HCT116 (cell line): ENCODE measurements at regions not wholly inside any gene's neighbourhood (a gene's known extent, or its start where the extent isn't known, plus 50 kb on each side); places are given as distances from the start of the nearest gene placed in this dataset.

ENCODE experiments used
- ATAC-seq: fragments of 200-7000 bp; cut with Tn5 transposase; 2 replicates; pipeline ENCODE4 v1.9.1; 2020; ENCODE audit warnings: mild to moderate bottlenecking, moderate library complexity
- BruUV-seq: library from RNA; stranded (reverse); fragments of 400-500 nt; replicated peaks from 2 replicates; lab custom pipeline; 2021; lab: Mats Ljungman, UMichigan
- CTCF ChIA-PET: fragments of 300-600 bp; sonication (Branson Sonifier 250); formaldehyde crosslinking; loops from one replicate; lab custom pipeline; 2021; ENCODE audit warnings: antibody characterized with exemption; lab: Charles Lee
- POLR2A ChIA-PET: fragments of 300-600, 350-600 bp; sonication (Branson Sonifier 250); formaldehyde crosslinking; loops from one replicate; lab custom pipeline; 2021; ENCODE audit warnings: antibody characterized with exemption; lab: Charles Lee
- RAD21 ChIA-PET, 2 experiments: fragments of 300-600 bp; sonication (Branson Sonifier 250); formaldehyde crosslinking; loops; one replicate each; lab custom pipeline; 2023; ENCODE audit warnings: low total read pairs in 2 of 2; ENCODE audit not compliant: uncharacterized antibody in 2 of 2, unreplicated experiment in 2 of 2, low non-redundant PET in 1 of 2; lab: Charles Lee
- DNase-seq: peaks from one replicate; pipeline ENCODE4 v3.0.0-alpha.2; 2010; ENCODE audit warnings: low read depth, low spot score
- H2AFZ ChIP-seq: fragments of 200-600 bp; shearing (Covaris generic), sonication (generic); 2 replicates; pipeline ENCODE4 v1.6.1; 2017; ENCODE audit warnings: low read depth, mixed run types, mixed read lengths, antibody characterized with exemption, low read length; ENCODE audit not compliant: poor library complexity, severe bottlenecking
- H3K27ac ChIP-seq: 2 replicates; pipeline ENCODE4 v1.5.1; 2012; ENCODE audit warnings: low read depth, low read length
- H3K27me3 ChIP-seq: fragments of 200-600 bp; sonication (generic); 2 replicates; pipeline ENCODE4 v1.6.1; 2016; ENCODE audit warnings: mixed run types, low read length, mixed read lengths; ENCODE audit not compliant: insufficient read depth
- H3K36me3 ChIP-seq, 2 experiments: fragments of 200-500 bp in 1 of 2; fragments of 200-600 bp in 1 of 2; sonication (Bioruptor generic) in 1 of 2; sonication (generic) in 1 of 2; 2 replicates each; pipeline versions ENCODE4 v1.5.1 to v1.6.1; 2014 to 2016; ENCODE audit warnings: low read length in 2 of 2, inconsistent platforms in 1 of 2, mixed read lengths in 1 of 2, mixed run types in 1 of 2; ENCODE audit not compliant: insufficient read depth in 2 of 2, control insufficient read depth in 1 of 2
- H3K4me1 ChIP-seq, 2 experiments: fragments of 200-600 bp in 1 of 2; sonication (generic) in 1 of 2; 2 replicates each; pipeline versions ENCODE4 v1.5.1 to v1.6.1; 2012 to 2017; ENCODE audit warnings: low read length in 2 of 2, inconsistent platforms in 1 of 2, mild to moderate bottlenecking in 1 of 2, mixed read lengths in 1 of 2, mixed run types in 1 of 2, moderate library complexity in 1 of 2; ENCODE audit not compliant: insufficient read depth in 2 of 2, control insufficient read depth in 1 of 2
- H3K4me2 ChIP-seq: fragments of 200-600 bp; sonication (generic); 2 replicates; pipeline ENCODE4 v1.6.1; 2017; ENCODE audit warnings: mixed run types, low read length, mixed read lengths
- H3K4me3 ChIP-seq, 2 experiments: fragments of 200-600 bp in 1 of 2; sonication (generic) in 1 of 2; replicated peaks in 1 of 2; 2 replicates each; pipeline ENCODE4 v1.5.1; 2011 to 2016; ENCODE audit warnings: low read length in 2 of 2, control low read depth in 1 of 2, low read depth in 1 of 2, mild to moderate bottlenecking in 1 of 2, mixed read lengths in 1 of 2, mixed run types in 1 of 2
- H3K79me2 ChIP-seq: fragments of 200-600 bp; sonication (generic); 2 replicates; pipeline ENCODE4 v1.6.1; 2017; ENCODE audit warnings: mild to moderate bottlenecking, mixed run types, low read length, moderate library complexity, mixed read lengths; ENCODE audit not compliant: insufficient read depth
- H3K9ac ChIP-seq: fragments of 200-600 bp; sonication (generic); 2 replicates; pipeline ENCODE4 v1.6.1; 2016; ENCODE audit warnings: low read length, mixed read lengths
- H3K9me2 ChIP-seq: fragments of 200-600 bp; sonication (generic), shearing (Covaris generic); 2 replicates; pipeline ENCODE4 v1.6.1; 2017; ENCODE audit warnings: mixed run types, mild to moderate bottlenecking, moderate library complexity; ENCODE audit not compliant: insufficient read depth
- H3K9me3 ChIP-seq, 2 experiments: fragments of 200-500 bp in 1 of 2; fragments of 200-600 bp in 1 of 2; sonication (Bioruptor generic) in 1 of 2; sonication (generic) in 1 of 2; 2 replicates each; pipeline ENCODE4 v1.6.1; 2014 to 2017; ENCODE audit warnings: low read length in 2 of 2, mixed read lengths in 2 of 2, inconsistent platforms in 1 of 2, low read depth in 1 of 2, mild to moderate bottlenecking in 1 of 2, mixed run types in 1 of 2, moderate library complexity in 1 of 2; ENCODE audit not compliant: control insufficient read depth in 1 of 2, insufficient read depth in 1 of 2
- H4K20me1 ChIP-seq: fragments of 200-600 bp; sonication (generic), shearing (Covaris generic); 2 replicates; pipeline ENCODE4 v1.6.1; 2017; ENCODE audit warnings: mixed run types, mild to moderate bottlenecking, moderate library complexity; ENCODE audit not compliant: insufficient read depth
- CBX3 ChIP-seq: IDR thresholded peaks from 2 replicates; pipeline ENCODE4 v1.6.1; 2012; ENCODE audit warnings: low read depth
- CEBPB ChIP-seq: IDR thresholded peaks from 2 replicates; pipeline ENCODE4 v1.6.1; 2012; ENCODE audit warnings: low read depth
- EZH2 ChIP-seq: fragments of 200-600 bp; sonication (generic); IDR thresholded peaks from 2 replicates; pipeline ENCODE4 v1.6.1; 2017; ENCODE audit warnings: antibody characterized with exemption, mixed run types
- FOSL1 ChIP-seq: IDR thresholded peaks from 2 replicates; pipeline ENCODE4 v1.6.1; 2012; ENCODE audit warnings: low read depth
- JUND ChIP-seq: IDR thresholded peaks from 2 replicates; pipeline ENCODE4 v1.6.1; 2012
- RAD21 ChIP-seq: IDR thresholded peaks from 2 replicates; pipeline ENCODE4 v1.6.1; 2012; ENCODE audit warnings: low read depth, mild to moderate bottlenecking
- SIN3A ChIP-seq: IDR thresholded peaks from 2 replicates; pipeline ENCODE4 v1.6.1; 2012; ENCODE audit warnings: low read depth
- ZFX ChIP-seq: fragments of 450-650 bp; IDR thresholded peaks from 2 replicates; pipeline ENCODE4 v1.6.1; 2017
- intact Hi-C: fragments of 100-400 bp; cut with micrococcal nuclease; formaldehyde crosslinking; loops from 2 replicates; pipeline ENCODE4 v1.10.0; 2022
- TF ChIP-seq, protein P1 (sequence below): IDR thresholded peaks from 2 replicates; pipeline ENCODE4 v1.6.1; 2012
- TF ChIP-seq, protein P2 (sequence below): IDR thresholded peaks from 2 replicates; pipeline ENCODE4 v1.6.1; 2012
- TF ChIP-seq, protein P3 (sequence below): IDR thresholded peaks from 2 replicates; pipeline ENCODE4 v1.6.1; 2012; ENCODE audit warnings: low read depth
- TF ChIP-seq, protein P4 (sequence below): IDR thresholded peaks from 2 replicates; pipeline ENCODE4 v1.6.1; 2011; ENCODE audit warnings: mild to moderate bottlenecking, low read length, moderate library complexity; ENCODE audit not compliant: insufficient replicate concordance; ENCODE audit errors: extremely low read depth

DNA sequence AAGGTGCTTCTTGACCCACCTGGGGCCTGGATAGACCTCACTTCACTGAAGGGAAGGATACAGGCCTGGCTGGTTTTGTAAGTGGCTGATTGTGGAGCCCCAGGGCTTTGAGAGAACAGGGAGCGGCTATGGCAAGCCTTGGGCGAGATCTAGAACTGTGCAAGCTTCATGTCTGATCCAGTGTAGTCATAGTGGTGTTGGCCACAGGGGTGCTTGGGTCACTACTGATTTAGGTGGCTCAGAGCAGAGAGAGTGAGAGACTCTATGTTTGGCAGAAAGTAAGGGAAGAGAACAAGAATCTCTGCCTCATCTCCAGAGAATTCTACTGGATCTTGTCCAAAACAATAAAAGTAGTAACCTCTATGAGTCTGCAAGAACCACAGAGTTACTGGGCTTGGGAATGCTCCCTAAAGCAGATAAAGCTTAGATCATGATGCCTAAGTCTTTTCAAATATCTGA lies 394.2 kb upstream of the EPHA3 start:
- TF ChIP-seq EZH2: no peak
- TF ChIP-seq CBX3: no peak
- TF ChIP-seq, protein P1, sequence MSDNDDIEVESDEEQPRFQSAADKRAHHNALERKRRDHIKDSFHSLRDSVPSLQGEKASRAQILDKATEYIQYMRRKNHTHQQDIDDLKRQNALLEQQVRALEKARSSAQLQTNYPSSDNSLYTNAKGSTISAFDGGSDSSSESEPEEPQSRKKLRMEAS: no peak
- H3K9me3 ChIP-seq: peaks cover 7 to 24% of the 10 kb centered on the region in 2 experiments; a peak in 2 of 4 replicates
- BruUV-seq: no TSS peak
- H3K27ac ChIP-seq: no peak overlapping the region
- ChIA-PET POLR2A (no interaction called here), RAD21 (no interaction called here), CTCF (no interaction called here)
- H3K4me2 ChIP-seq: no peak overlapping the region
- intact Hi-C loops: no loop called here
- ATAC-seq (no peak), DNase-seq (no peak)
- H2AFZ ChIP-seq: no peak overlapping the region
- no peak overlapping the region for H3K4me3 ChIP-seq
- H3K9me2 ChIP-seq: no peaks in the 10 kb centered on the region
- no peaks in the 10 kb centered on the region for H3K36me3 ChIP-seq
- H3K9ac ChIP-seq: no peak overlapping the region
- H3K79me2 ChIP-seq: no peaks in the 10 kb centered on the region
- no peaks in the 10 kb centered on the region for H3K4me1 ChIP-seq
- no peaks in the 10 kb centered on the region for H3K27me3 ChIP-seq
- H4K20me1 ChIP-seq: no peaks in the 10 kb centered on the region

DNA sequence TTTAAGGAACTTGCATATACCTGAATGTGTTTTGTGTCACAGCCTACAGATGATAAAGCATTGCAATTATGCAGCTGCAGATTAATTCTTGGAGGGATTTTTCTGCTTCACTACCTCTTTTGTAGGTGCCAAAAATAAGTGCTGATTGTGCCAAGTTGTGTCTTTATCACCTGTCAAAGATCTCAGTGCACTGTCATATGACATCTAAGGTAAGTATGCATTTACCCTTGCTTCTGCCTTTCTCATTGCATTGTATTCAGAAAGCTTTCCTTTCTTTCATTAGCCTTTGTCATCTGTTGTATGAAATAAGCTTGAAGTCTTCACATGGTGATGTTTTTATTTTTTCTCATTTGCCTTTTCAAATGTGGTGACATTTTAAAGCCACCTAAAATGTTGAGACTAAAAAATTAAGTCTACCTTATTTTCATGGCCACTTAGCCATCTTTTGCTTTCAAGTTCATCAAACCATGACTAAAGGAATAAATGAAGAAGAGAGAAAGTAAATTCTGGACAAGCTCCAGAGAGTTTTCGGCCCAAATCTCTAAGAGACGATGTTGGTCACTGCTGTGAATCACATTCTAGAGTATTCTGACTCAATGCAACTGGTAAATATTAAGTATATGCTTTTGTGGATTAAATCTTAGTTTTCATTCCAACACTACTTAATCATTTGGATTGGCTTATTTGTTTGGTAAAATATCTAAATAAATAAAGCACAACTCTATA lies 381.8 kb upstream of the EPHA3 start:
- POLR2A ChIA-PET: no interaction called here
- Histone ChIP-seq H3K9ac (no peak overlapping the region), H3K4me3 (no peak overlapping the region), H3K79me2 (no peaks in the 10 kb centered on the region), H2AFZ (no peak overlapping the region), H3K27ac (no peak overlapping the region), H3K4me1 (no peaks in the 10 kb centered on the region), H3K4me2 (no peak overlapping the region), H3K36me3 (no peaks in the 10 kb centered on the region), H3K27me3 (no peaks in the 10 kb centered on the region), H3K9me2 (no peaks in the 10 kb centered on the region), H4K20me1 (no peaks in the 10 kb centered on the region), H3K9me3 (peaks cover 6 to 31% of the 10 kb centered on the region in 2 experiments; a peak in 2 of 4 replicates)
- intact Hi-C loops: no loop called here
- CTCF ChIA-PET: no interaction called here
- RAD21 ChIA-PET: no interaction called here
- DNase-seq (no peak), ATAC-seq (no peak)
- no TSS peak for BruUV-seq
- TF ChIP-seq CEBPB (no peak), SIN3A (no peak), CBX3 (no peak), FOSL1 (no peak), JUND (no peak), RAD21 (no peak), ZFX (no peak)
- TF ChIP-seq, protein P2, sequence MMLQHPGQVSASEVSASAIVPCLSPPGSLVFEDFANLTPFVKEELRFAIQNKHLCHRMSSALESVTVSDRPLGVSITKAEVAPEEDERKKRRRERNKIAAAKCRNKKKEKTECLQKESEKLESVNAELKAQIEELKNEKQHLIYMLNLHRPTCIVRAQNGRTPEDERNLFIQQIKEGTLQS: no peak
- TF ChIP-seq, protein P3, sequence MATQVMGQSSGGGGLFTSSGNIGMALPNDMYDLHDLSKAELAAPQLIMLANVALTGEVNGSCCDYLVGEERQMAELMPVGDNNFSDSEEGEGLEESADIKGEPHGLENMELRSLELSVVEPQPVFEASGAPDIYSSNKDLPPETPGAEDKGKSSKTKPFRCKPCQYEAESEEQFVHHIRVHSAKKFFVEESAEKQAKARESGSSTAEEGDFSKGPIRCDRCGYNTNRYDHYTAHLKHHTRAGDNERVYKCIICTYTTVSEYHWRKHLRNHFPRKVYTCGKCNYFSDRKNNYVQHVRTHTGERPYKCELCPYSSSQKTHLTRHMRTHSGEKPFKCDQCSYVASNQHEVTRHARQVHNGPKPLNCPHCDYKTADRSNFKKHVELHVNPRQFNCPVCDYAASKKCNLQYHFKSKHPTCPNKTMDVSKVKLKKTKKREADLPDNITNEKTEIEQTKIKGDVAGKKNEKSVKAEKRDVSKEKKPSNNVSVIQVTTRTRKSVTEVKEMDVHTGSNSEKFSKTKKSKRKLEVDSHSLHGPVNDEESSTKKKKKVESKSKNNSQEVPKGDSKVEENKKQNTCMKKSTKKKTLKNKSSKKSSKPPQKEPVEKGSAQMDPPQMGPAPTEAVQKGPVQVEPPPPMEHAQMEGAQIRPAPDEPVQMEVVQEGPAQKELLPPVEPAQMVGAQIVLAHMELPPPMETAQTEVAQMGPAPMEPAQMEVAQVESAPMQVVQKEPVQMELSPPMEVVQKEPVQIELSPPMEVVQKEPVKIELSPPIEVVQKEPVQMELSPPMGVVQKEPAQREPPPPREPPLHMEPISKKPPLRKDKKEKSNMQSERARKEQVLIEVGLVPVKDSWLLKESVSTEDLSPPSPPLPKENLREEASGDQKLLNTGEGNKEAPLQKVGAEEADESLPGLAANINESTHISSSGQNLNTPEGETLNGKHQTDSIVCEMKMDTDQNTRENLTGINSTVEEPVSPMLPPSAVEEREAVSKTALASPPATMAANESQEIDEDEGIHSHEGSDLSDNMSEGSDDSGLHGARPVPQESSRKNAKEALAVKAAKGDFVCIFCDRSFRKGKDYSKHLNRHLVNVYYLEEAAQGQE: no peak
- TF ChIP-seq, protein P1: no peak
- TF ChIP-seq, protein P4, sequence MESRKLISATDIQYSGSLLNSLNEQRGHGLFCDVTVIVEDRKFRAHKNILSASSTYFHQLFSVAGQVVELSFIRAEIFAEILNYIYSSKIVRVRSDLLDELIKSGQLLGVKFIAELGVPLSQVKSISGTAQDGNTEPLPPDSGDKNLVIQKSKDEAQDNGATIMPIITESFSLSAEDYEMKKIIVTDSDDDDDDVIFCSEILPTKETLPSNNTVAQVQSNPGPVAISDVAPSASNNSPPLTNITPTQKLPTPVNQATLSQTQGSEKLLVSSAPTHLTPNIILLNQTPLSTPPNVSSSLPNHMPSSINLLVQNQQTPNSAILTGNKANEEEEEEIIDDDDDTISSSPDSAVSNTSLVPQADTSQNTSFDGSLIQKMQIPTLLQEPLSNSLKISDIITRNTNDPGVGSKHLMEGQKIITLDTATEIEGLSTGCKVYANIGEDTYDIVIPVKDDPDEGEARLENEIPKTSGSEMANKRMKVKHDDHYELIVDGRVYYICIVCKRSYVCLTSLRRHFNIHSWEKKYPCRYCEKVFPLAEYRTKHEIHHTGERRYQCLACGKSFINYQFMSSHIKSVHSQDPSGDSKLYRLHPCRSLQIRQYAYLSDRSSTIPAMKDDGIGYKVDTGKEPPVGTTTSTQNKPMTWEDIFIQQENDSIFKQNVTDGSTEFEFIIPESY: no peak
